GM12878 (cell line): ENCODE measurements at regions not wholly inside any gene's neighbourhood (a gene's known extent, or its start where the extent isn't known, plus 50 kb on each side); places are given as distances from the start of the nearest gene placed in this dataset.

Experiments
- ATF3 ChIP-seq: IDR thresholded peaks from 2 replicates; pipeline ENCODE4 v1.6.1; 2011; ENCODE audit warnings: low read depth, mild to moderate bottlenecking, low read length, moderate library complexity, borderline replicate concordance; ENCODE audit errors: extremely low read depth
- CTCF ChIP-seq, 3 experiments: IDR thresholded peaks in 2 of 3; conservative IDR thresholded peaks in 1 of 3; 2 replicates each; pipeline ENCODE4 v1.5.1; 2011; ENCODE audit warnings: low read depth in 3 of 3, low read length in 3 of 3, mild to moderate bottlenecking in 3 of 3, control low read depth in 2 of 3, moderate library complexity in 2 of 3, inconsistent platforms in 1 of 3, mixed read lengths in 1 of 3; ENCODE audit not compliant: control insufficient read depth in 2 of 3, insufficient read depth in 1 of 3; ENCODE audit errors: extremely low read depth in 1 of 3
- HDAC6 ChIP-seq: fragments of 200-600 bp; sonication (generic); IDR thresholded peaks from one replicate; pipeline ENCODE4 v1.8.0; 2017; ENCODE audit warnings: antibody characterized with exemption; ENCODE audit not compliant: unreplicated experiment
- MTA3 ChIP-seq: IDR thresholded peaks from 2 replicates; pipeline ENCODE4 v1.6.1; 2012; ENCODE audit warnings: low read length, inconsistent platforms, borderline replicate concordance
- PAX5 ChIP-seq: IDR thresholded peaks from 2 replicates; pipeline ENCODE4 v1.6.1; 2011; ENCODE audit warnings: low read depth, low read length, borderline replicate concordance
- USF1 ChIP-seq: IDR thresholded peaks from 2 replicates; pipeline ENCODE4 v1.6.1; 2011; ENCODE audit warnings: borderline replicate concordance, low read depth, mild to moderate bottlenecking, moderate library complexity, mixed read lengths, low read length; ENCODE audit not compliant: insufficient read depth; ENCODE audit errors: extremely low read length

- TF ChIP-seq MTA3 (no peak), CTCF (IDR thresholded peaks at IDR 0.05 in 2 of 3, conservative IDR thresholded peaks at IDR 0.05 in 1 of 3; ENCODE audit: control insufficient read depth in 2 of 3, extremely low read depth in 1 of 3, insufficient read depth in 1 of 3, low read depth in 3 of 3, low read length in 3 of 3) (no peak), ATF3 (no peak), PAX5 (no peak), HDAC6 (no peak), USF1 (no peak)
Observed at GRCh38 chr21:35360870-35361570, 311.9 kb upstream of the RUNX1 start.
